Mesendoderm (in vitro differentiated cells): ENCODE measurements at regions not wholly inside any gene's neighbourhood (a gene's known extent, or its start where the extent isn't known, plus 50 kb on each side); places are given as distances from the start of the nearest gene placed in this dataset.

ENCODE experiments used
- DNase-seq: peaks from one replicate; pipeline ENCODE4 v3.0.0; 2013
- H2AK5ac ChIP-seq: 2 replicates; pipeline ENCODE4 v1.6.1; 2013; ENCODE audit warnings: low read length, inconsistent platforms
- H2BK120ac ChIP-seq: 2 replicates; pipeline ENCODE4 v1.6.1; 2013; ENCODE audit warnings: low read depth, mild to moderate bottlenecking, low read length, moderate library complexity, mixed read lengths
- H2BK15ac ChIP-seq: replicated peaks from 2 replicates; pipeline ENCODE4 v1.6.1; 2013; ENCODE audit warnings: low read depth, mild to moderate bottlenecking, moderate library complexity
- H2BK5ac ChIP-seq: 2 replicates; pipeline ENCODE4 v1.6.1; 2013; ENCODE audit warnings: low read length, inconsistent platforms
- H3K18ac ChIP-seq: 2 replicates; pipeline ENCODE4 v1.6.1; 2013; ENCODE audit warnings: mild to moderate bottlenecking, low read length, mixed read lengths
- H3K23ac ChIP-seq: one replicate; pipeline ENCODE4 v1.6.1; 2013; ENCODE audit warnings: low read length
- H3K27ac ChIP-seq: 2 replicates; pipeline ENCODE4 v1.5.1; 2013; ENCODE audit warnings: low read depth, mild to moderate bottlenecking, inconsistent platforms, low read length, moderate library complexity
- H3K27me3 ChIP-seq: 2 replicates; pipeline ENCODE4 v1.6.1; 2013; ENCODE audit warnings: low read length, control low read depth, mild to moderate bottlenecking, inconsistent platforms; ENCODE audit not compliant: insufficient read depth, poor library complexity
- H3K36me3 ChIP-seq: 2 replicates; pipeline ENCODE4 v1.6.1; 2013; ENCODE audit warnings: low read length, inconsistent platforms; ENCODE audit not compliant: control insufficient read depth, insufficient read depth
- H3K4ac ChIP-seq: one replicate; pipeline ENCODE4 v1.6.1; 2013; ENCODE audit warnings: low read depth, mild to moderate bottlenecking, low read length, moderate library complexity
- H3K4me1 ChIP-seq: 2 replicates; pipeline ENCODE4 v1.6.1; 2013; ENCODE audit warnings: low read depth, low read length, inconsistent platforms; ENCODE audit not compliant: control insufficient read depth
- H3K4me2 ChIP-seq: 2 replicates; pipeline ENCODE4 v1.6.1; 2013; ENCODE audit warnings: low read length
- H3K4me3 ChIP-seq: 2 replicates; pipeline ENCODE4 v1.5.1; 2013; ENCODE audit warnings: mild to moderate bottlenecking, low read length
- H3K56ac ChIP-seq: one replicate; pipeline ENCODE4 v1.6.1; 2013; ENCODE audit warnings: low read length
- H3K79me1 ChIP-seq: 2 replicates; pipeline ENCODE4 v1.6.1; 2013; ENCODE audit warnings: low read length, inconsistent platforms
- H3K79me2 ChIP-seq: 2 replicates; pipeline ENCODE4 v1.6.1; 2013; ENCODE audit warnings: mild to moderate bottlenecking, low read length; ENCODE audit not compliant: control insufficient read depth, insufficient read depth
- H3K9ac ChIP-seq: 2 replicates; pipeline ENCODE4 v1.6.1; 2013; ENCODE audit warnings: low read length, inconsistent platforms
- H4K5ac ChIP-seq: one replicate; pipeline ENCODE4 v1.6.1; 2013; ENCODE audit warnings: low read length
- H4K8ac ChIP-seq: one replicate; pipeline ENCODE4 v1.6.1; 2013; ENCODE audit warnings: low read depth, mild to moderate bottlenecking, control low read depth, low read length, moderate library complexity
- WGBS: extraction: QIAGEN DNeasy Blood & Tissue Kit; methylation state at CpG from one replicate; pipeline ENCODE4 v1.1.7; 2013; ENCODE audit warnings: low lambda C conversion rate, missing lambda C conversion rate; ENCODE audit not compliant: insufficient coverage; ENCODE audit errors: extremely low coverage; 5-methylcytosine and 5-hydroxymethylcytosine counted together

GRCh38 chr18:22048932-22049615 lies 120.3 kb upstream of the GATA6 start:
- Histone ChIP-seq H2BK5ac (no peak overlapping the region), H3K4me3 (no peak overlapping the region), H3K79me2 (no peaks in the 10 kb centered on the region), H4K8ac (no peak overlapping the region), H3K4me1 (peaks cover 15% of the 10 kb centered on the region), H3K23ac (no peak overlapping the region), H4K5ac (no peak overlapping the region), H3K79me1 (no peaks in the 10 kb centered on the region), H3K4ac (no peak overlapping the region), H2BK120ac (no peak overlapping the region), H3K36me3 (no peaks in the 10 kb centered on the region), H3K27ac (no peak overlapping the region), H3K27me3 (no peaks in the 10 kb centered on the region), H3K56ac (no peak overlapping the region), H2BK15ac (no peak overlapping the region), H2AK5ac (no peak overlapping the region), H3K4me2 (no peak overlapping the region), H3K9ac (no peak overlapping the region), H3K18ac (no peak overlapping the region)
- WGBS, result no CpG with 5 or more reads among the region's 3 CpGs
- DNase-seq, result peak; percentile 56

GRCh38 chr18:22052405-22053105 lies 116.8 kb upstream of the GATA6 start:
- H3K18ac ChIP-seq, result peak overlapping the region; percentile 20
- peak overlapping the region; percentile 60 for H3K56ac ChIP-seq
- no peak overlapping the region for H3K9ac ChIP-seq
- no peaks in the 10 kb centered on the region for H3K79me1 ChIP-seq
- peaks cover 5% of the 10 kb centered on the region for H3K4me1 ChIP-seq
- no peak overlapping the region for H3K4ac ChIP-seq
- no peak overlapping the region for H2BK15ac ChIP-seq
- no peaks in the 10 kb centered on the region for H3K27me3 ChIP-seq
- peak; percentile 52 for DNase-seq
- H2AK5ac ChIP-seq, result no peak overlapping the region
- no peak overlapping the region for H3K4me2 ChIP-seq
- no CpG with 5 or more reads among the region's 12 CpGs for WGBS
- no peak overlapping the region for H3K4me3 ChIP-seq
- no peaks in the 10 kb centered on the region for H3K79me2 ChIP-seq
- no peaks in the 10 kb centered on the region for H3K36me3 ChIP-seq
- no peak overlapping the region for H4K8ac ChIP-seq
- H2BK5ac ChIP-seq, result peak overlapping the region; percentile 73
- H4K5ac ChIP-seq, result no peak overlapping the region
- no peak overlapping the region for H3K27ac ChIP-seq
- peak overlapping the region; percentile 11 for H3K23ac ChIP-seq
- no peak overlapping the region for H2BK120ac ChIP-seq

- H3K4ac ChIP-seq, result peak overlapping the region; percentile 62
- H2AK5ac ChIP-seq, result peak overlapping the region; percentile 87
- H2BK120ac ChIP-seq, result no peak overlapping the region
- H2BK15ac ChIP-seq, result no peak overlapping the region
- H3K36me3 ChIP-seq, result no peaks in the 10 kb centered on the region
- no peak overlapping the region for H4K5ac ChIP-seq
- H3K9ac ChIP-seq, result no peak overlapping the region
- no peaks in the 10 kb centered on the region for H3K79me2 ChIP-seq
- no peak overlapping the region for H3K27ac ChIP-seq
- DNase-seq, result no peak
- H3K18ac ChIP-seq, result no peak overlapping the region
- no peaks in the 10 kb centered on the region for H3K79me1 ChIP-seq
- no CpG with 5 or more reads among the region's 3 CpGs for WGBS
- H3K4me3 ChIP-seq, result no peak overlapping the region
- no peak overlapping the region for H3K23ac ChIP-seq
- H3K27me3 ChIP-seq, result no peaks in the 10 kb centered on the region
- H4K8ac ChIP-seq, result no peak overlapping the region
- H3K56ac ChIP-seq, result no peak overlapping the region
- no peak overlapping the region for H3K4me2 ChIP-seq
- H3K4me1 ChIP-seq, result peaks cover 4% of the 10 kb centered on the region
- peak overlapping the region; percentile 35 for H2BK5ac ChIP-seq
Measured at GRCh38 chr18:22055466-22056238, 113.7 kb upstream of the GATA6 start.

GRCh38 chr18:22056950-22057349 lies 112.4 kb upstream of the GATA6 start:
- Histone ChIP-seq H3K4me1 (peaks cover 5% of the 10 kb centered on the region), H3K23ac (no peak overlapping the region), H3K56ac (no peak overlapping the region), H2BK5ac (no peak overlapping the region), H3K4me2 (no peak overlapping the region), H3K18ac (no peak overlapping the region), H3K79me2 (no peaks in the 10 kb centered on the region), H3K79me1 (no peaks in the 10 kb centered on the region), H4K5ac (no peak overlapping the region), H3K9ac (no peak overlapping the region), H3K4ac (no peak overlapping the region), H4K8ac (no peak overlapping the region), H2BK15ac (no peak overlapping the region), H2AK5ac (no peak overlapping the region), H3K27ac (no peak overlapping the region), H2BK120ac (peak overlapping the region; percentile 75), H3K4me3 (no peak overlapping the region), H3K36me3 (no peaks in the 10 kb centered on the region), H3K27me3 (no peaks in the 10 kb centered on the region)
- WGBS, result no CpG with 5 or more reads among the region's 6 CpGs
- DNase-seq, result no peak

GRCh38 chr18:22057908-22058527 lies 111.4 kb upstream of the GATA6 start:
- H3K4me1 ChIP-seq, result peaks cover 5% of the 10 kb centered on the region
- no peak overlapping the region for H3K4me3 ChIP-seq
- no peak overlapping the region for H2BK120ac ChIP-seq
- no peaks in the 10 kb centered on the region for H3K36me3 ChIP-seq
- no peaks in the 10 kb centered on the region for H3K79me2 ChIP-seq
- H3K79me1 ChIP-seq, result no peaks in the 10 kb centered on the region
- no peak overlapping the region for H3K23ac ChIP-seq
- no peak overlapping the region for H2AK5ac ChIP-seq
- H3K9ac ChIP-seq, result no peak overlapping the region
- H3K27me3 ChIP-seq, result no peaks in the 10 kb centered on the region
- no peak for DNase-seq
- no peak overlapping the region for H4K8ac ChIP-seq
- no peak overlapping the region for H3K27ac ChIP-seq
- peak overlapping the region; percentile 96 for H2BK15ac ChIP-seq
- H3K56ac ChIP-seq, result peak overlapping the region; percentile 4
- peak overlapping the region; percentile 94 for H3K18ac ChIP-seq
- no peak overlapping the region for H3K4me2 ChIP-seq
- peak overlapping the region; percentile 3 for H2BK5ac ChIP-seq
- H4K5ac ChIP-seq, result peak overlapping the region; percentile 66
- H3K4ac ChIP-seq, result peak overlapping the region; percentile 59
- no CpG with 5 or more reads among the region's 5 CpGs for WGBS
